GM12865 (cell line): ENCODE measurements at regions not wholly inside any gene's neighbourhood (a gene's known extent, or its start where the extent isn't known, plus 50 kb on each side); places are given as distances from the start of the nearest gene placed in this dataset.

Source experiments
- DNase-seq: peaks from one replicate; pipeline ENCODE4 v3.0.0; 2010; ENCODE audit warnings: low read depth
- H3K4me3 ChIP-seq: 2 replicates; pipeline ENCODE4 v1.5.1; 2011; ENCODE audit warnings: mild to moderate bottlenecking, low read depth, low read length, control low read depth
- CTCF ChIP-seq: IDR thresholded peaks from 2 replicates; pipeline ENCODE4 v1.5.1; 2011; ENCODE audit warnings: low read length, control low read depth, low read depth, inconsistent platforms; ENCODE audit not compliant: insufficient read depth; ENCODE audit errors: missing control alignments

- no peak for DNase-seq
- no peak overlapping the region for H3K4me3 ChIP-seq
- TF ChIP-seq CTCF = no peak
Observed at GRCh38 chr10:130757821-130758489, 553.6 kb downstream of the TCERG1L start.

- TF ChIP-seq CTCF = no peak
- no peak for DNase-seq
Observed at GRCh38 chr10:130758529-130758928, 553.0 kb downstream of the TCERG1L start.

GRCh38 chr10:130761032-130761575 lies 550.4 kb downstream of the TCERG1L start:
- no peak overlapping the region for H3K4me3 ChIP-seq
- TF ChIP-seq CTCF = no peak
- DNase-seq = no peak

More at GRCh38 chr10:130758529-130758928, 553.0 kb downstream of the TCERG1L start:
- H3K4me3 ChIP-seq = no peak overlapping the region

GRCh38 chr10:130761788-130762301 lies 549.7 kb downstream of the TCERG1L start:
- no peak for TF ChIP-seq CTCF
- no peak overlapping the region for H3K4me3 ChIP-seq
- DNase-seq = no peak

GRCh38 chr10:130762491-130762890 lies 549.0 kb downstream of the TCERG1L start:
- DNase-seq = no peak

GRCh38 chr10:130763071-130763470 lies 548.5 kb downstream of the TCERG1L start:
- DNase-seq = no peak
- no peak overlapping the region for H3K4me3 ChIP-seq
- TF ChIP-seq CTCF = no peak

More at GRCh38 chr10:130762491-130762890, 549.0 kb downstream of the TCERG1L start:
- TF ChIP-seq CTCF = no peak
- H3K4me3 ChIP-seq = no peak overlapping the region

- TF ChIP-seq CTCF = no peak
- H3K4me3 ChIP-seq = no peak overlapping the region
- DNase-seq = no peak
Observed at GRCh38 chr10:130763491-130763890, 548.0 kb downstream of the TCERG1L start.
